Brain microvascular endothelial cell (primary cell): ENCODE measurements at regions not wholly inside any gene's neighbourhood (a gene's known extent, or its start where the extent isn't known, plus 50 kb on each side); places are given as distances from the start of the nearest gene placed in this dataset.
"Not testable (repeated sequence)": the region's sequence is repeated elsewhere in the genome, so short reads cannot be mapped to it uniquely, and the experiment has no call there.

Experiments used
- DNase-seq: peaks from one replicate; pipeline ENCODE4 v3.0.0-alpha.2; 2020
- H3K27ac ChIP-seq: fragments of 250-450 bp; sonication (Bioruptor Pico); 2 replicates; pipeline ENCODE4 v1.5.1; 2020; ENCODE audit warnings: mild to moderate bottlenecking, moderate library complexity
- H3K27me3 ChIP-seq: fragments of 250-450 bp; sonication (Bioruptor Pico); replicated peaks from 2 replicates; pipeline ENCODE4 v1.5.1; 2020; ENCODE audit warnings: mild to moderate bottlenecking
- H3K36me3 ChIP-seq: fragments of 250-450 bp; sonication (Bioruptor Pico); replicated peaks from 2 replicates; pipeline ENCODE4 v1.5.1; 2020; ENCODE audit warnings: mild to moderate bottlenecking
- H3K4me3 ChIP-seq: 2 replicates; pipeline ENCODE4 v1.5.1; 2011; ENCODE audit warnings: low read depth, mild to moderate bottlenecking, control low read depth, low read length, moderate library complexity
- in situ Hi-C: cut with HindIII; loops from 2 replicates; pipeline ENCODE4 v1.10.0; 2017; ENCODE audit warnings: low sequenced_read_pairs, low pct_ligation_motif_present

GRCh38 chr20:30682236-30682635 is 575.2 kb upstream of the DEFB115 start:
- not testable (repeated sequence) for H3K36me3 ChIP-seq

GRCh38 chr20:30712861-30713260 is 544.6 kb upstream of the DEFB115 start:
- in situ Hi-C loops, H3K27me3 ChIP-seq, H3K27ac ChIP-seq, H3K36me3 ChIP-seq, DNase-seq, H3K4me3 ChIP-seq: not testable (repeated sequence)

More at GRCh38 chr20:30682236-30682635, 575.2 kb upstream of the DEFB115 start:
- H3K27ac ChIP-seq, in situ Hi-C loops, DNase-seq, H3K27me3 ChIP-seq, H3K4me3 ChIP-seq: not testable (repeated sequence)

DNA sequence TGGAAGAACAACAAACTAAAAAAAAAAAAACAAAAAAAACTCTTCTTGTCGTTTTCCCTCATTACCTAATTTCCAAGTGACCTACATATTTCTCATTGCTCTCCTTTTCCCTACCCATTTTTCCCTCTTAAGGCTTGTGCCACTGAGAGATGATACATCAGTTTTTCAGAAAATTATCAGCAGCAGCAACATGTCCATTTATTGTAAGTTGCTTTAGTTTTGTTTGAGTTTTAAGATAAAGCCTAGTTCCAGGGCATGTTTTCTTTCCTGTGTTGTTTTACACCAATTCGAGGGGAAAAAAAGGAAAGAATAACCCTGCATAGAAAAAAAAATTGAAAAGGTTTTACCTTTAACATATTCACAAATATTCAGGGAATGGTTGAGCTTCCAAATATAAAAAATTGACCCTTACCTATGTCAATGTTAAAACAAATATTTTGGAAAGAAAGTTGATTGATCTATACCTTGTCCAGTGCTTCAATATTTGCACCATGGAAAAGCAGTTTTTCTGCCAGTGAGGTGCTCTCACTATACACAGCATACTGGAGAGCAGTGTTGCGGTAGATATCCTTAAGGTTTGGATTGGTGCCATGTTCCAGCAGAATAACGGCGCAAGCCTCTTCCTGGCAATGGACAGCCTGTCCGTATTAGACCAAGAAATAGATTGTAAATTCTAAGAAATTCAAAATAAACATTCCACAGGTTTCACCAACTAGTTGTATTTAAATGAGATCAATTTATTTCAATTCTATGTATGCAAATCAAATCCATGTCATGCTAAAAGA is 537.9 kb upstream of the DEFB115 start:
- H3K4me3 ChIP-seq, in situ Hi-C loops, H3K27me3 ChIP-seq, H3K36me3 ChIP-seq, H3K27ac ChIP-seq, DNase-seq: not testable (repeated sequence)

- H3K27ac ChIP-seq, H3K4me3 ChIP-seq, H3K27me3 ChIP-seq, DNase-seq, in situ Hi-C loops, H3K36me3 ChIP-seq: not testable (repeated sequence)
Measured at GRCh38 chr20:30723511-30723910, 534.0 kb upstream of the DEFB115 start.

- H3K27me3 ChIP-seq, H3K4me3 ChIP-seq, H3K36me3 ChIP-seq, in situ Hi-C loops, DNase-seq, H3K27ac ChIP-seq: not testable (repeated sequence)
Measured at GRCh38 chr20:30723934-30724687, 533.4 kb upstream of the DEFB115 start.

DNA sequence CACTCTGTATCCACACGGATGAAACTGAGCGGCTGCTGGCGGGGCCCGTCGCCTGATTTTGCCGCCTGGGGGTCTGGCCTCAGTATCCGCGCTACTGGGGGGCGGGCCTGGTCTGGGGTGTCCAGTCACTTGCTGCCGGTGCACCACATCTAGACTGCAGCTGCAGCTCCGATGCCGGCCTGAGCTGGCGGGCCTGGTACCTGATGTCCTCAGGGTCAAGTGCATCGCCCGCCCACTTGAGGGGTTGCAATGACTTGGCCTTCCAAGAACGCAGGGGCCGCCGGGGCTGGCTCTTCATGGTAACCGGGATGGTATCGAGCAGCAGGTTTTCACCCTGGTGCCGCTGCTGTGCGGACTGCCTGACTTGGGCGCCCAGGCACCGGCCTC is 532.8 kb upstream of the DEFB115 start:
- H3K4me3 ChIP-seq, H3K36me3 ChIP-seq, in situ Hi-C loops: not testable (repeated sequence)

GRCh38 chr20:30725188-30725587 is 532.3 kb upstream of the DEFB115 start:
- in situ Hi-C loops, H3K4me3 ChIP-seq, H3K27ac ChIP-seq, DNase-seq, H3K27me3 ChIP-seq, H3K36me3 ChIP-seq: not testable (repeated sequence)

More for the DNA sequence above, 532.8 kb upstream of the DEFB115 start:
- H3K27me3 ChIP-seq, H3K27ac ChIP-seq, DNase-seq: not testable (repeated sequence)

- DNase-seq, in situ Hi-C loops, H3K36me3 ChIP-seq, H3K27me3 ChIP-seq, H3K27ac ChIP-seq, H3K4me3 ChIP-seq: not testable (repeated sequence)
Measured at GRCh38 chr20:30728271-30728885, 529.1 kb upstream of the DEFB115 start.
